H1 (cell line): ENCODE measurements at regions not wholly inside any gene's neighbourhood (a gene's known extent, or its start where the extent isn't known, plus 50 kb on each side); places are given as distances from the start of the nearest gene placed in this dataset.

ENCODE experiments used
- CTCF ChIA-PET: fragments of 300-600 bp; sonication (Branson Sonifier 250); formaldehyde crosslinking; loops from one replicate; lab custom pipeline; 2021; ENCODE audit not compliant: partially characterized antibody; lab: Charles Lee
- POLR2A ChIA-PET: fragments of 300-600 bp; sonication (Branson Sonifier 250); formaldehyde crosslinking; loops from one replicate; lab custom pipeline; 2021; ENCODE audit warnings: inconsistent platforms; ENCODE audit not compliant: partially characterized antibody; lab: Charles Lee
- DNase-seq, 2 experiments: peaks; one replicate each; pipeline versions ENCODE4 v3.0.0 to v3.0.0-alpha.2; 2010 to 2022; ENCODE audit warnings: low spot score in 2 of 2, low read depth in 1 of 2, mixed read lengths in 1 of 2
- FAIRE-seq: peaks from 2 replicates; lab custom pipeline; 2011; peaks lifted over from hg19 to GRCh38; lab: Jason Lieb, UNC
- H2AFZ ChIP-seq: 2 replicates; pipeline ENCODE4 v1.8.1; 2012; ENCODE audit warnings: low read length, inconsistent platforms
- H2AK5ac ChIP-seq: 2 replicates; pipeline ENCODE4 v1.6.1; 2013; ENCODE audit warnings: low read depth, low read length
- H2BK120ac ChIP-seq: replicated peaks from 2 replicates; pipeline ENCODE3; 2013; ENCODE audit warnings: low read depth, low read length, inconsistent platforms
- H2BK12ac ChIP-seq: 2 replicates; pipeline ENCODE4 v1.6.1; 2013; ENCODE audit warnings: low read depth, low read length
- H2BK15ac ChIP-seq: 2 replicates; pipeline ENCODE4 v1.6.1; 2013; ENCODE audit warnings: low read length
- H2BK20ac ChIP-seq: 2 replicates; pipeline ENCODE4 v1.6.1; 2013; ENCODE audit warnings: low read length
- H2BK5ac ChIP-seq: 2 replicates; pipeline ENCODE4 v1.6.1; 2013; ENCODE audit warnings: low read depth, low read length
- H3K14ac ChIP-seq: 2 replicates; pipeline ENCODE4 v1.6.1; 2013; ENCODE audit warnings: inconsistent platforms; ENCODE audit not compliant: insufficient read length
- H3K18ac ChIP-seq: 2 replicates; pipeline ENCODE4 v1.6.1; 2013; ENCODE audit warnings: low read length; ENCODE audit errors: extremely low read depth
- H3K23ac ChIP-seq: 2 replicates; pipeline ENCODE4 v1.6.1; 2013; ENCODE audit warnings: inconsistent platforms; ENCODE audit not compliant: insufficient read length
- H3K23me2 ChIP-seq: 2 replicates; pipeline ENCODE4 v1.6.1; 2013; ENCODE audit warnings: low read depth, low read length
- H3K27ac ChIP-seq: 2 replicates; pipeline ENCODE4 v1.6.1; 2011; ENCODE audit warnings: low read depth, low read length, inconsistent platforms
- H3K27me3 ChIP-seq, 4 experiments: replicated peaks in 1 of 4; 1 replicate in 1 of 4; 2 replicates in 3 of 4; pipeline versions ENCODE4 v1.6.1 to v1.8.1; 2011 to 2013; ENCODE audit warnings: low read length in 3 of 4, mild to moderate bottlenecking in 3 of 4, inconsistent platforms in 2 of 4, mixed read lengths in 2 of 4, moderate library complexity in 1 of 4; ENCODE audit not compliant: control insufficient read depth in 3 of 4, insufficient read depth in 3 of 4; ENCODE audit errors: extremely low read depth in 1 of 4
- H3K36me3 ChIP-seq, 4 experiments: 2 replicates each; pipeline versions ENCODE4 v1.6.1 to v1.8.1; 2011 to 2013; ENCODE audit warnings: mild to moderate bottlenecking in 4 of 4, low read length in 3 of 4, moderate library complexity in 2 of 4, control low read depth in 1 of 4, inconsistent platforms in 1 of 4; ENCODE audit not compliant: insufficient read depth in 4 of 4, control insufficient read depth in 2 of 4
- H3K4ac ChIP-seq: replicated peaks from 2 replicates; pipeline ENCODE3; 2013; ENCODE audit warnings: low read length, low read depth, mixed read lengths, inconsistent platforms; ENCODE audit not compliant: insufficient read length
- H3K4me1 ChIP-seq, 4 experiments: replicated peaks in 1 of 4; 1 replicate in 1 of 4; 2 replicates in 3 of 4; pipeline versions ENCODE4 v1.6.1 to v1.8.1; 2011 to 2013; ENCODE audit warnings: low read length in 3 of 4, inconsistent platforms in 2 of 4, mixed read lengths in 1 of 4; ENCODE audit not compliant: insufficient read depth in 4 of 4, control insufficient read depth in 3 of 4
- H3K4me2 ChIP-seq, 2 experiments: 2 replicates each; pipeline versions ENCODE4 v1.6.1 to v1.8.1; 2011 to 2013; ENCODE audit warnings: low read depth in 2 of 2, low read length in 2 of 2, control low read depth in 1 of 2, inconsistent platforms in 1 of 2, mild to moderate bottlenecking in 1 of 2; ENCODE audit not compliant: insufficient read depth in 1 of 2
- H3K4me3 ChIP-seq, 4 experiments: fragments of 200-600, 300-600 bp in 1 of 4; sonication (generic), shearing (Covaris generic), sonication (Bioruptor Twin) in 1 of 4; 2 replicates each; pipeline versions ENCODE4 v1.5.1 to v1.8.1; 2011 to 2016; ENCODE audit warnings: low read length in 4 of 4, low read depth in 3 of 4, control low read depth in 2 of 4, inconsistent platforms in 2 of 4, mild to moderate bottlenecking in 2 of 4, mixed read lengths in 1 of 4, moderate library complexity in 1 of 4; ENCODE audit not compliant: insufficient read depth in 2 of 4; ENCODE audit errors: extremely low read depth in 1 of 4
- H3K56ac ChIP-seq: replicated peaks from 2 replicates; pipeline ENCODE3; 2013; ENCODE audit warnings: low read depth, mild to moderate bottlenecking, mixed read lengths, low read length, inconsistent platforms; ENCODE audit not compliant: insufficient read length
- H3K79me1 ChIP-seq: 2 replicates; pipeline ENCODE4 v1.6.1; 2013; ENCODE audit warnings: low read depth, low read length, control low read depth
- H3K79me2 ChIP-seq, 2 experiments: 2 replicates each; pipeline versions ENCODE4 v1.6.1 to v1.8.1; 2012 to 2013; ENCODE audit warnings: low read length in 2 of 2, mild to moderate bottlenecking in 2 of 2, inconsistent platforms in 1 of 2; ENCODE audit not compliant: insufficient read depth in 2 of 2, control insufficient read depth in 1 of 2
- H3K9ac ChIP-seq, 4 experiments: replicated peaks in 1 of 4; 1 replicate in 1 of 4; 2 replicates in 3 of 4; pipeline versions ENCODE4 v1.6.1 to v1.8.1; 2011 to 2013; ENCODE audit warnings: low read depth in 3 of 4, low read length in 3 of 4, control low read depth in 2 of 4, mild to moderate bottlenecking in 2 of 4, moderate library complexity in 2 of 4, inconsistent platforms in 1 of 4; ENCODE audit errors: extremely low read depth in 1 of 4
- H3K9me3 ChIP-seq, 2 experiments: 2 replicates each; pipeline versions ENCODE4 v1.6.1 to v1.8.1; 2012 to 2013; ENCODE audit warnings: mild to moderate bottlenecking in 2 of 2, moderate library complexity in 2 of 2, control low read depth in 1 of 2, inconsistent platforms in 1 of 2, low read depth in 1 of 2, low read length in 1 of 2, mixed read lengths in 1 of 2; ENCODE audit not compliant: insufficient read depth in 2 of 2
- H4K20me1 ChIP-seq, 2 experiments: replicated peaks in 1 of 2; 2 replicates each; pipeline versions ENCODE3 to v1.8.1; 2011 to 2013; ENCODE audit warnings: inconsistent platforms in 2 of 2, low read length in 2 of 2, mild to moderate bottlenecking in 1 of 2; ENCODE audit not compliant: insufficient read depth in 2 of 2, control insufficient read depth in 1 of 2
- H4K5ac ChIP-seq: 2 replicates; pipeline ENCODE4 v1.6.1; 2013; ENCODE audit warnings: low read length, low read depth, mixed read lengths, inconsistent platforms; ENCODE audit not compliant: insufficient read length
- H4K8ac ChIP-seq: 2 replicates; pipeline ENCODE4 v1.8.0; 2013; ENCODE audit warnings: mild to moderate bottlenecking, moderate library complexity, low read length, inconsistent platforms; ENCODE audit not compliant: insufficient read depth; ENCODE audit errors: extremely low read depth
- H4K91ac ChIP-seq: replicated peaks from 2 replicates; pipeline ENCODE3; 2013; ENCODE audit warnings: low read length, mixed read lengths, inconsistent platforms; ENCODE audit not compliant: insufficient read length
- CBX8 ChIP-seq: fragments of 300-800, 300-1000 bp; sonication (generic); IDR thresholded peaks from 2 replicates; pipeline ENCODE4 v1.7.1; 2016; ENCODE audit warnings: low read depth, low read length, borderline replicate concordance
- FOSL1 ChIP-seq: IDR thresholded peaks from 2 replicates; pipeline ENCODE4 v1.6.1; 2011; ENCODE audit warnings: mild to moderate bottlenecking, low read depth, low read length, moderate library complexity; ENCODE audit not compliant: insufficient read depth
- KDM4A ChIP-seq: IDR thresholded peaks from one replicate; pipeline ENCODE4 v1.7.1; 2012; ENCODE audit warnings: low read depth, mild to moderate bottlenecking, moderate library complexity, low read length, inconsistent platforms; ENCODE audit not compliant: severe bottlenecking
- MAFK ChIP-seq: IDR thresholded peaks from 2 replicates; pipeline ENCODE4 v1.6.1; 2012; ENCODE audit warnings: low read depth, mild to moderate bottlenecking, improper control_type of control experiment, low read length
- POLR2A ChIP-seq, 2 experiments: IDR thresholded peaks; 1 replicate in 1 of 2; 2 replicates in 1 of 2; pipeline ENCODE4 v1.6.1; 2011; ENCODE audit warnings: low read depth in 2 of 2, low read length in 2 of 2, mild to moderate bottlenecking in 2 of 2; ENCODE audit errors: control extremely low read depth in 1 of 2
- POLR2AphosphoS5 ChIP-seq: IDR thresholded peaks from 2 replicates; pipeline ENCODE4 v1.6.1; 2011; ENCODE audit warnings: low read depth, low read length
- RBBP5 ChIP-seq: IDR thresholded peaks from 2 replicates; pipeline ENCODE4 v1.7.1; 2012; ENCODE audit warnings: low read depth, mild to moderate bottlenecking, inconsistent platforms, low read length, moderate library complexity, borderline replicate concordance
- SP1 ChIP-seq: IDR thresholded peaks from 2 replicates; pipeline ENCODE4 v1.6.1; 2011; ENCODE audit warnings: low read depth, low read length
- WGBS, 2 experiments: shearing (Covaris generic) in 1 of 2; methylation state at CpG; one replicate each; pipeline versions ENCODE4 v1.1.6 to v1.1.7; 2013 to 2015; ENCODE audit warnings: low lambda C conversion rate in 2 of 2, mixed read lengths in 2 of 2, inconsistent platforms in 1 of 2, low coverage in 1 of 2, missing lambda C conversion rate in 1 of 2; ENCODE audit not compliant: insufficient replicate concordance in 2 of 2, insufficient coverage in 1 of 2, insufficient read length in 1 of 2; ENCODE audit errors: extremely low coverage in 1 of 2, missing lambda C conversion rate in 1 of 2; 5-methylcytosine and 5-hydroxymethylcytosine counted together
- TF ChIP-seq, protein P1 (sequence below): IDR thresholded peaks from 2 replicates; pipeline ENCODE4 v1.6.1; 2012; ENCODE audit warnings: inconsistent platforms

GRCh38 chr11:25983280-25983679 lies 348.6 kb upstream of the ANO3 start:
- Histone ChIP-seq H2BK20ac (no peak overlapping the region), H2BK120ac (no peak overlapping the region), H4K91ac (no peak overlapping the region), H3K36me3 (no peaks in the 10 kb centered on the region), H3K27me3 (no peaks in the 10 kb centered on the region), H3K4me1 (no peaks in the 10 kb centered on the region), H3K9ac (no peak overlapping the region), H3K79me2 (no peaks in the 10 kb centered on the region), H3K14ac (no peak overlapping the region), H3K18ac (no peak overlapping the region), H3K23ac (no peak overlapping the region), H2AK5ac (no peak overlapping the region), H2BK5ac (no peak overlapping the region), H3K23me2 (no peaks in the 10 kb centered on the region), H3K9me3 (no peaks in the 10 kb centered on the region), H2BK15ac (no peak overlapping the region), H3K79me1 (no peaks in the 10 kb centered on the region), H2BK12ac (no peak overlapping the region), H3K27ac (no peak overlapping the region), H4K5ac (no peak overlapping the region), H2AFZ (no peak overlapping the region), H3K4me3 (no peak overlapping the region), H4K20me1 (no peaks in the 10 kb centered on the region), H4K8ac (no peak overlapping the region), H3K4ac (no peak overlapping the region), H3K56ac (no peak overlapping the region), H3K4me2 (no peak overlapping the region)
- TF ChIP-seq KDM4A (no peak), MAFK (no peak), SP1 (no peak), RBBP5 (no peak), POLR2AphosphoS5 (no peak), POLR2A (IDR thresholded peaks at IDR 0.05; ENCODE audit: control extremely low read depth in 1 of 2, low read depth in 2 of 2, low read length in 2 of 2) (no peak), CBX8 (no peak), FOSL1 (no peak)
- TF ChIP-seq, protein P1, sequence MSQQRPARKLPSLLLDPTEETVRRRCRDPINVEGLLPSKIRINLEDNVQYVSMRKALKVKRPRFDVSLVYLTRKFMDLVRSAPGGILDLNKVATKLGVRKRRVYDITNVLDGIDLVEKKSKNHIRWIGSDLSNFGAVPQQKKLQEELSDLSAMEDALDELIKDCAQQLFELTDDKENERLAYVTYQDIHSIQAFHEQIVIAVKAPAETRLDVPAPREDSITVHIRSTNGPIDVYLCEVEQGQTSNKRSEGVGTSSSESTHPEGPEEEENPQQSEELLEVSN: no peak
- ChIA-PET POLR2A (no interaction called here), CTCF (interaction anchor here (1.1 to 6.9 kb wide), 8 partner anchors 11 to 296 kb away, joined by 3 to 70 read pairs (median 6); no protein-coding TSS in a partner anchor)
- 90% methylated on average over 3 of the region's 3 CpGs; no CpG with 5 or more reads in 1 of the 2 experiments for WGBS, 2 experiments
- no peak for FAIRE-seq
- no peak for DNase-seq
